ENCODE measurements at regions not wholly inside any gene's neighbourhood (a gene's known extent, or its start where the extent isn't known, plus 50 kb on each side); places are given as distances from the start of the nearest gene placed in this dataset.

DNA sequence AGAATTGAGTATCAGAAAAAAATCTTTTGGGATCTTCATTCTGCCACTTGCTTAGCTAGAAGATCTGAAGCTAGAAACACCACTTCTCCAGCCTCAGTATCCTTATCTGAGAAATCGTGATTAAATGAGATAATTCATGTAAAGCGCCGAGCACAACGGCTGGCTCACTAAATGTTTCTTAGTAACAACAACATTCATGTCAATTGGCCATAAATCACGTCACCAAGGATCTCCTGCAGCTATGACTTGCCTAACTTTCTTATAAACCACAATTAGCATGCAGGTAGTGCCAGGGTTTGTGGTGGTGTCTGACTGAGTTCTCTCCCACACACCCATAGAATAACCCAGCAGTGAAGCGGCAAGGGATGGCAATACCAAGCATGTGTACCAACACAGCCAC, 501.3 kb downstream of the EFNB2 start:
- no peaks in the 10 kb centered on the region for H3K36me3 ChIP-seq (ENCODE audit: control insufficient read depth in 2 of 4, insufficient read depth in 4 of 4, low read length in 3 of 4)
- no peaks in the 10 kb centered on the region for H3K4me1 ChIP-seq (replicated peaks in 1 of 4; ENCODE audit: control insufficient read depth in 3 of 4, insufficient read depth in 4 of 4, low read length in 3 of 4)
- no peak overlapping the region for H4K5ac ChIP-seq (ENCODE audit: insufficient read length, low read depth, low read length)
- H4K91ac ChIP-seq (replicated peaks; ENCODE audit: insufficient read length, low read length) = no peak overlapping the region
- H4K8ac ChIP-seq (ENCODE audit: extremely low read depth, insufficient read depth, low read length) = no peak overlapping the region
- no peak overlapping the region for H3K18ac ChIP-seq (ENCODE audit: extremely low read depth, low read length)
- CTCF ChIA-PET (ENCODE audit: partially characterized antibody) = interaction anchor here (0.5 to 1.4 kb wide), 5 partner anchors 9 to 521 kb away, joined by 3 to 4 read pairs (median 3); no protein-coding TSS in a partner anchor
- H2BK120ac ChIP-seq (replicated peaks; ENCODE audit: low read depth, low read length) = no peak overlapping the region
- no peak overlapping the region for H2BK20ac ChIP-seq (ENCODE audit: low read length)
- FAIRE-seq = no peak
- no peaks in the 10 kb centered on the region for H3K79me1 ChIP-seq (ENCODE audit: low read depth, low read length)
- H3K23ac ChIP-seq (ENCODE audit: insufficient read length) = no peak overlapping the region
- no peak overlapping the region for H2BK12ac ChIP-seq (ENCODE audit: low read depth, low read length)
- H3K9ac ChIP-seq (replicated peaks in 1 of 4; ENCODE audit: extremely low read depth in 1 of 4, low read depth in 3 of 4, low read length in 3 of 4) = no peak overlapping the region
- 77% methylated on average over 6 of the region's 6 CpGs; no CpG with 5 or more reads in 1 of the 2 experiments for WGBS, 2 experiments (ENCODE audit: extremely low coverage in 1 of 2, insufficient coverage in 1 of 2, insufficient read length in 1 of 2, insufficient replicate concordance in 2 of 2, low coverage in 1 of 2, low lambda C conversion rate in 2 of 2, missing lambda C conversion rate in 1 of 2)
- H2BK15ac ChIP-seq (ENCODE audit: low read length) = no peak overlapping the region
- no peak overlapping the region for H3K56ac ChIP-seq (replicated peaks; ENCODE audit: insufficient read length, low read depth, low read length)
- H3K4ac ChIP-seq (replicated peaks; ENCODE audit: insufficient read length, low read depth, low read length) = no peak overlapping the region
- H3K14ac ChIP-seq (ENCODE audit: insufficient read length) = no peak overlapping the region
- H4K20me1 ChIP-seq (replicated peaks in 1 of 2; ENCODE audit: control insufficient read depth in 1 of 2, insufficient read depth in 2 of 2, low read length in 2 of 2) = no peaks in the 10 kb centered on the region
- H2AFZ ChIP-seq (ENCODE audit: low read length) = no peak overlapping the region
- no peaks in the 10 kb centered on the region for H3K23me2 ChIP-seq (ENCODE audit: low read depth, low read length)
- H3K4me2 ChIP-seq (ENCODE audit: insufficient read depth in 1 of 2, low read depth in 2 of 2, low read length in 2 of 2) = no peak overlapping the region
- H3K4me3 ChIP-seq (ENCODE audit: extremely low read depth in 1 of 4, insufficient read depth in 2 of 4, low read depth in 3 of 4, low read length in 4 of 4) = no peak overlapping the region
- no peak for DNase-seq (ENCODE audit: low read depth in 1 of 2, low spot score in 2 of 2)
- POLR2A ChIA-PET (ENCODE audit: partially characterized antibody) = no interaction called here
- no peak overlapping the region for H2BK5ac ChIP-seq (ENCODE audit: low read depth, low read length)
- H3K79me2 ChIP-seq (ENCODE audit: control insufficient read depth in 1 of 2, insufficient read depth in 2 of 2, low read length in 2 of 2) = no peaks in the 10 kb centered on the region
- no peaks in the 10 kb centered on the region for H3K27me3 ChIP-seq (replicated peaks in 1 of 4; ENCODE audit: control insufficient read depth in 3 of 4, extremely low read depth in 1 of 4, insufficient read depth in 3 of 4, low read length in 3 of 4)
- H3K27ac ChIP-seq (ENCODE audit: low read depth, low read length) = no peak overlapping the region
- no peaks in the 10 kb centered on the region for H3K9me3 ChIP-seq (ENCODE audit: insufficient read depth in 2 of 2, low read depth in 1 of 2, low read length in 1 of 2)
- H2AK5ac ChIP-seq (ENCODE audit: low read depth, low read length) = no peak overlapping the region
- TF ChIP-seq, protein P1, sequence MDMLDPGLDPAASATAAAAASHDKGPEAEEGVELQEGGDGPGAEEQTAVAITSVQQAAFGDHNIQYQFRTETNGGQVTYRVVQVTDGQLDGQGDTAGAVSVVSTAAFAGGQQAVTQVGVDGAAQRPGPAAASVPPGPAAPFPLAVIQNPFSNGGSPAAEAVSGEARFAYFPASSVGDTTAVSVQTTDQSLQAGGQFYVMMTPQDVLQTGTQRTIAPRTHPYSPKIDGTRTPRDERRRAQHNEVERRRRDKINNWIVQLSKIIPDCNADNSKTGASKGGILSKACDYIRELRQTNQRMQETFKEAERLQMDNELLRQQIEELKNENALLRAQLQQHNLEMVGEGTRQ (IDR thresholded peaks at IDR 0.05; ENCODE audit: low read length) = no peak
- TF ChIP-seq SIN3A (conservative IDR thresholded peaks at IDR 0.05 in 1 of 2, IDR thresholded peaks at IDR 0.05 in 1 of 2; ENCODE audit: low read depth in 1 of 2, low read length in 2 of 2) (no peak), EP300 (IDR thresholded peaks at IDR 0.05; ENCODE audit: borderline replicate concordance in 1 of 2, low read depth in 2 of 2, low read length in 2 of 2) (no peak), CHD1 (IDR thresholded peaks at IDR 0.05; ENCODE audit: low read depth, low read length) (no peak), KDM4A (IDR thresholded peaks at IDR 0.05; ENCODE audit: low read depth, low read length, severe bottlenecking) (no peak), TCF12 (IDR thresholded peaks at IDR 0.05; ENCODE audit: low read depth, low read length) (no peak), TEAD4 (IDR thresholded peaks at IDR 0.05; ENCODE audit: low read depth, low read length) (no peak), SP2 (IDR thresholded peaks at IDR 0.05; ENCODE audit: low read length) (no peak), POLR2AphosphoS5 (IDR thresholded peaks at IDR 0.05; ENCODE audit: low read depth, low read length) (no peak), GTF2F1 (IDR thresholded peaks at IDR 0.05; ENCODE audit: borderline replicate concordance, low read depth, low read length) (no peak), TAF7 (optimal IDR thresholded peaks at IDR 0.05; ENCODE audit: borderline replicate concordance, low read depth, low read length) (no peak), PHF8 (conservative IDR thresholded peaks at IDR 0.05; ENCODE audit: low read depth, low read length) (no peak), POLR2A (IDR thresholded peaks at IDR 0.05; ENCODE audit: control extremely low read depth in 1 of 2, low read depth in 2 of 2, low read length in 2 of 2) (no peak)
- TF ChIP-seq, protein P2, sequence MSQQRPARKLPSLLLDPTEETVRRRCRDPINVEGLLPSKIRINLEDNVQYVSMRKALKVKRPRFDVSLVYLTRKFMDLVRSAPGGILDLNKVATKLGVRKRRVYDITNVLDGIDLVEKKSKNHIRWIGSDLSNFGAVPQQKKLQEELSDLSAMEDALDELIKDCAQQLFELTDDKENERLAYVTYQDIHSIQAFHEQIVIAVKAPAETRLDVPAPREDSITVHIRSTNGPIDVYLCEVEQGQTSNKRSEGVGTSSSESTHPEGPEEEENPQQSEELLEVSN (IDR thresholded peaks at IDR 0.05) = no peak
